Suprapubic skin (tissue), 3 donors: ENCODE measurements at regions not wholly inside any gene's neighbourhood (a gene's known extent, or its start where the extent isn't known, plus 50 kb on each side); places are given as distances from the start of the nearest gene placed in this dataset.

Experiments used
- CTCF ChIP-seq, 2 donors: fragments of 200-600 bp in 1 of 2; fragments of 450-650 bp in 1 of 2; sonication (generic) in 1 of 2; IDR thresholded peaks; one replicate each; pipeline ENCODE4 v1.5.1; 2016 to 2019; ENCODE audit warnings: antibody characterized with exemption in 2 of 2, mild to moderate bottlenecking in 1 of 2, moderate library complexity in 1 of 2
- EP300 ChIP-seq: sonication (generic); formaldehyde crosslinking; IDR thresholded peaks from one replicate; pipeline ENCODE4 v1.6.1; 2017; ENCODE audit warnings: antibody characterized with exemption
- POLR2A ChIP-seq, 2 donors: fragments of 450-650 bp; IDR thresholded peaks; one replicate each; pipeline ENCODE4 v1.6.1; 2017; ENCODE audit warnings: antibody characterized with exemption in 2 of 2, mild to moderate bottlenecking in 2 of 2, moderate library complexity in 2 of 2

DNA sequence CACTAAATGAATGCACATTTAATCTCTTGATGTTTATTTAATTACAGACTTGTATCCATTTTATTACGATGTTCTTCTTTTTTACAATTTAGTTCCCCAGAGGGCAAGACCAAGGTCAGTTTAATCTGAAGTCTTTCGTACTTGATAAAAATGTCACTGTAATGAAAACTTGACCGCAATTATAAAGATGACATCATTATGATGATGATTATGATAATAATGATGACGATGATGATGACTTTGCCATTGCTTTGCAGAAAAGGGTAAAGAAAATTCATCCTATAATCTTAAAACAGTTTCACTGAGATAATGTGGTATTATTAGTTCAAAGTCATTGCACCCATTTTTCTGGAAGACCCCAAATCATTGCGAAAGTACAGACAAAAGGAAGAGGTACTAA, 290.1 kb downstream of the NEBL start:
- TF ChIP-seq POLR2A (IDR thresholded peaks at IDR 0.05) (no peak), EP300 (no peak), CTCF (IDR thresholded peaks at IDR 0.05) (no peak)
